H1 (cell line): ENCODE measurements at regions not wholly inside any gene's neighbourhood (a gene's known extent, or its start where the extent isn't known, plus 50 kb on each side); places are given as distances from the start of the nearest gene placed in this dataset.

Source experiments
- CHD1 ChIP-seq: IDR thresholded peaks from 2 replicates; pipeline ENCODE4 v1.6.1; 2012; ENCODE audit warnings: low read depth, low read length, improper control_type of control experiment
- EZH2 ChIP-seq: fragments of 200-600 bp; sonication (generic); IDR thresholded peaks from 2 replicates; pipeline ENCODE4 v1.7.1; 2012; ENCODE audit warnings: low read depth, mild to moderate bottlenecking, moderate library complexity, low read length, inconsistent platforms; ENCODE audit not compliant: severe bottlenecking
- POLR2AphosphoS5 ChIP-seq: IDR thresholded peaks from 2 replicates; pipeline ENCODE4 v1.6.1; 2011; ENCODE audit warnings: low read depth, low read length
- YY1 ChIP-seq: IDR thresholded peaks from 2 replicates; pipeline ENCODE4 v1.6.1; 2011; ENCODE audit warnings: low read depth, mild to moderate bottlenecking, low read length
- ZNF274 ChIP-seq: IDR thresholded peaks from 2 replicates; pipeline ENCODE4 v1.7.0; 2012; ENCODE audit warnings: low read length, borderline replicate concordance; ENCODE audit errors: extremely low read depth
- TF ChIP-seq, protein P1 (sequence below): IDR thresholded peaks from 2 replicates; pipeline ENCODE4 v1.6.1; 2012; ENCODE audit warnings: inconsistent platforms
- TF ChIP-seq, protein P2 (sequence below), 3 experiments: IDR thresholded peaks; 1 replicate in 2 of 3; 2 replicates in 1 of 3; pipeline versions ENCODE4 v1.5.1 to v1.6.1; 2011; ENCODE audit warnings: low read length in 3 of 3, mild to moderate bottlenecking in 3 of 3, inconsistent platforms in 2 of 3, low read depth in 1 of 3, moderate library complexity in 1 of 3; ENCODE audit not compliant: insufficient read depth in 1 of 3; ENCODE audit errors: control extremely low read depth in 1 of 3

- TF ChIP-seq, protein P1, sequence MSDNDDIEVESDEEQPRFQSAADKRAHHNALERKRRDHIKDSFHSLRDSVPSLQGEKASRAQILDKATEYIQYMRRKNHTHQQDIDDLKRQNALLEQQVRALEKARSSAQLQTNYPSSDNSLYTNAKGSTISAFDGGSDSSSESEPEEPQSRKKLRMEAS, result no peak
- TF ChIP-seq CHD1 (no peak), YY1 (no peak), ZNF274 (no peak), POLR2AphosphoS5 (no peak), EZH2 (no peak)
- TF ChIP-seq, protein P2, sequence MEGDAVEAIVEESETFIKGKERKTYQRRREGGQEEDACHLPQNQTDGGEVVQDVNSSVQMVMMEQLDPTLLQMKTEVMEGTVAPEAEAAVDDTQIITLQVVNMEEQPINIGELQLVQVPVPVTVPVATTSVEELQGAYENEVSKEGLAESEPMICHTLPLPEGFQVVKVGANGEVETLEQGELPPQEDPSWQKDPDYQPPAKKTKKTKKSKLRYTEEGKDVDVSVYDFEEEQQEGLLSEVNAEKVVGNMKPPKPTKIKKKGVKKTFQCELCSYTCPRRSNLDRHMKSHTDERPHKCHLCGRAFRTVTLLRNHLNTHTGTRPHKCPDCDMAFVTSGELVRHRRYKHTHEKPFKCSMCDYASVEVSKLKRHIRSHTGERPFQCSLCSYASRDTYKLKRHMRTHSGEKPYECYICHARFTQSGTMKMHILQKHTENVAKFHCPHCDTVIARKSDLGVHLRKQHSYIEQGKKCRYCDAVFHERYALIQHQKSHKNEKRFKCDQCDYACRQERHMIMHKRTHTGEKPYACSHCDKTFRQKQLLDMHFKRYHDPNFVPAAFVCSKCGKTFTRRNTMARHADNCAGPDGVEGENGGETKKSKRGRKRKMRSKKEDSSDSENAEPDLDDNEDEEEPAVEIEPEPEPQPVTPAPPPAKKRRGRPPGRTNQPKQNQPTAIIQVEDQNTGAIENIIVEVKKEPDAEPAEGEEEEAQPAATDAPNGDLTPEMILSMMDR (IDR thresholded peaks at IDR 0.05; ENCODE audit: control extremely low read depth in 1 of 3, insufficient read depth in 1 of 3, low read depth in 1 of 3, low read length in 3 of 3), result no peak
These were observed 342.1 kb downstream of the NR2F2 start for GRCh38 chr15:96672629-96673028.
